Keratinocyte (primary cell): ENCODE measurements at regions not wholly inside any gene's neighbourhood (a gene's known extent, or its start where the extent isn't known, plus 50 kb on each side); places are given as distances from the start of the nearest gene placed in this dataset.

ENCODE experiments used
- CTCF ChIP-seq, 3 experiments: IDR thresholded peaks in 1 of 3; conservative IDR thresholded peaks in 1 of 3; optimal IDR thresholded peaks in 1 of 3; 2 replicates in 2 of 3; 3 replicates in 1 of 3; pipeline versions ENCODE3 to v1.5.1; 2011; ENCODE audit warnings: low read length in 3 of 3, mild to moderate bottlenecking in 3 of 3, moderate library complexity in 2 of 3, control low read depth in 1 of 3, inconsistent platforms in 1 of 3; ENCODE audit not compliant: insufficient read depth in 2 of 3; ENCODE audit errors: extremely low read depth in 1 of 3
- EZH2 ChIP-seq: IDR thresholded peaks from one replicate; pipeline ENCODE4 v1.6.1; 2012; ENCODE audit warnings: inconsistent platforms, mild to moderate bottlenecking, low read length, moderate library complexity

GRCh38 chr11:30174265-30175020, 56.4 kb upstream of the FSHB start:
- TF ChIP-seq CTCF (optimal IDR thresholded peaks at IDR 0.05 in 1 of 3, IDR thresholded peaks at IDR 0.05 in 1 of 3, conservative IDR thresholded peaks at IDR 0.05 in 1 of 3; ENCODE audit: extremely low read depth in 1 of 3, insufficient read depth in 2 of 3, low read length in 3 of 3) (no peak), EZH2 (no peak)
